ENCODE measurements at regions not wholly inside any gene's neighbourhood (a gene's known extent, or its start where the extent isn't known, plus 50 kb on each side); places are given as distances from the start of the nearest gene placed in this dataset.

DNA sequence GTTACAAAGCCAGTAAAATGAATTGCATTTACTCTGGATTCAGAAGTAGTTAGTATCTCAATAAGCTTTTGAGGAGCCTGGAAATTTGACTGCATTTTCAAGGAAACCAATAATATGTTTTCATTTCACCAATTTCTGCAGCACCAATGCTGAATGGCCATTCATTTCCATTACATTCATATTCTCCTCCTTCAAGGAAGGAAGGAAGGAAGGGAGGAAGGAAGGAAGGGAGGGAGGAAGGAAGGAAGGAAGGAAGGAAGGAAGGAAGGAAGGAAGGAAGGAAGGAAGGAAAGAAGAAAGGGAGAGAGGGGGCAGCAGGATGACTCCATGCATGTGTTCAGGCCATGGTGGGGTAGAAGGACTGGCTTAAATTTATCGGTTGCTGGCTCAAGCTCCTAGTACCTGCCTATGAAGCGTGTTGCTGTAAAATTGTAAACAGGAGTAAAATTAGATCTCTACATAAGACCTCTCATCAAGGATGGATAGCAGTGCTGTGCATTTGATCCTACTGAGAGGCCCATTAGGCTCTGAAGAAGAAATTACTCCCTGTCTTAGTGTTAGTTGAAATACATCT, 498.8 kb upstream of the TNC start:
- no peak for DNase-seq (ENCODE audit: low read depth)
- no peak overlapping the region for H3K4me3 ChIP-seq (ENCODE audit: low read depth, low read length)

- no peak overlapping the region for H3K4me3 ChIP-seq (ENCODE audit: low read depth, low read length)
- no peak for DNase-seq (ENCODE audit: low read depth)
Measured at GRCh38 chr9:115625251-115625650, 507.3 kb upstream of the TNC start.

GRCh38 chr9:115625954-115626353, 508.0 kb upstream of the TNC start:
- no peak for DNase-seq (ENCODE audit: low read depth)
- H3K4me3 ChIP-seq (ENCODE audit: low read depth, low read length): no peak overlapping the region

GRCh38 chr9:115627511-115627910, 509.6 kb upstream of the TNC start:
- DNase-seq (ENCODE audit: low read depth): no peak

GRCh38 chr9:115628426-115628825, 510.5 kb upstream of the TNC start:
- no peak for DNase-seq (ENCODE audit: low read depth)
- no peak overlapping the region for H3K4me3 ChIP-seq (ENCODE audit: low read depth, low read length)

More at GRCh38 chr9:115627511-115627910, 509.6 kb upstream of the TNC start:
- no peak overlapping the region for H3K4me3 ChIP-seq (ENCODE audit: low read depth, low read length)

- H3K4me3 ChIP-seq (ENCODE audit: low read depth, low read length): no peak overlapping the region
Measured at GRCh38 chr9:115629879-115630840, 512.2 kb upstream of the TNC start.

DNA sequence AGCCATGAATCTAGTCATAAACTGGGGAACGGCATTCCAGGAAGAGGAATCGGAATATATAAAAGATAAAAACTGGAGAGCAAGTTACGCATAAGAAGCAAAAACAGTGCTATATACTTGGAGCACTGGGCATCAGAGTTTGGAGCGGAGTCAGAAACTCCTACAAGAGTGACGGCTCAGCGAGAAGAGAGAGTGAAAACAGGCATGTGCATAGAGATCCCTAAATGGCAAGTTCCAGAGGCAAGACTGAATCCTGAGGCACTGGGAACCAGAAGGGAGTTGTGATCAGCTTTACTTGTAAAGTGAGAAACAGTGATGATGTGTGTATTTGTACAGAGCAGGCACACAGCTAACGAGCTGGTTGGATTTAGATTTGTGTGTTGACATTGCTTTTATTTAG, 514.4 kb upstream of the TNC start:
- DNase-seq (ENCODE audit: low read depth): no peak
- no peak overlapping the region for H3K4me3 ChIP-seq (ENCODE audit: low read depth, low read length)

More at GRCh38 chr9:115629879-115630840, 512.2 kb upstream of the TNC start:
- no peak for DNase-seq (ENCODE audit: low read depth)

- DNase-seq (ENCODE audit: low read depth): no peak
- no peak overlapping the region for H3K4me3 ChIP-seq (ENCODE audit: low read depth, low read length)
Measured at GRCh38 chr9:115633104-115633503, 515.1 kb upstream of the TNC start.

GRCh38 chr9:115635680-115636383, 517.8 kb upstream of the PAPPA start:
- no peak for DNase-seq (ENCODE audit: low read depth)
- no peak overlapping the region for H3K4me3 ChIP-seq (ENCODE audit: low read depth, low read length)

- H3K4me3 ChIP-seq (ENCODE audit: low read depth, low read length): no peak overlapping the region
- DNase-seq (ENCODE audit: low read depth): no peak
Measured at GRCh38 chr9:115636596-115636995, 517.0 kb upstream of the PAPPA start.

- DNase-seq (ENCODE audit: low read depth): no peak
- H3K4me3 ChIP-seq (ENCODE audit: low read depth, low read length): no peak overlapping the region
Measured at GRCh38 chr9:115637661-115638060, 515.9 kb upstream of the PAPPA start.

DNA sequence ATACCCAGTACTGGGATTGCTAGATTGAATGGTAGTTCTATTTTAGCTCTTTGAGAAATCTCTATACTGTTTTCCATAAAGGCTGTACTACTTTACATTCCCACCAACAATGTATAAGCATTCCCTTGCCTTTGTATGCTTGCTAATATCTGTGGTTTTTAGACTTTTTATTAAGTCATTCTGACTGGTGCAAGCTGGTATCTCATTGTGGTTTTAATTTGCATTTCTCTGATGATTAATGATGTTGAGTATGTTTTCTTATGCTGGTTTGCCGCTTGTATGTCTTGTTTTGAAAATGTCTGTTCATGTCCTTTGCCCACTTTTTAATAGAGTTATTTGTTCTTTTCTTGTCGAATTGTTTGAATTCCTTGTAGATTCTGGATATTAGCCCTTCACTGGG, 512.7 kb upstream of the PAPPA start:
- H3K4me3 ChIP-seq (ENCODE audit: low read depth, low read length): no peak overlapping the region
- no peak for DNase-seq (ENCODE audit: low read depth)

DNA sequence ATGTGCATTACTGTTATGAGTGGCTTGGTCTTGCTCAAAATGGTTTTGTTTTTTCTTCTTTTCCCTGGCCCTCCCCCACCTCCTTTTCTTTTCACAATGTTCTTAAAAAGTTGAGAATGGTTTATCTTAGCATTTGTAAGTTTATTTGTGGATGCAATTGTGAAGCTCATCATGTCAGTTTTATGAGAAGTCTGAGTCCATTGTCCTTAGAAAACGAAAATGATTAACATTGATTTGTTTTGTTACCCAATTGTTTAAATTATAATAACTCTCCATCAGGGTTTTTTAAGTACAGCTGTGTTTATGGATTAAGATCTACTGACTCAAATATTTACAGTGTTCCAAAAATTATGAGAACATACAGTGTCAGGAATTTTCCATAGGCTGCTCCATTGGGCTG, 511.3 kb upstream of the PAPPA start:
- no peak overlapping the region for H3K4me3 ChIP-seq (ENCODE audit: low read depth, low read length)
- DNase-seq (ENCODE audit: low read depth): no peak

DNA sequence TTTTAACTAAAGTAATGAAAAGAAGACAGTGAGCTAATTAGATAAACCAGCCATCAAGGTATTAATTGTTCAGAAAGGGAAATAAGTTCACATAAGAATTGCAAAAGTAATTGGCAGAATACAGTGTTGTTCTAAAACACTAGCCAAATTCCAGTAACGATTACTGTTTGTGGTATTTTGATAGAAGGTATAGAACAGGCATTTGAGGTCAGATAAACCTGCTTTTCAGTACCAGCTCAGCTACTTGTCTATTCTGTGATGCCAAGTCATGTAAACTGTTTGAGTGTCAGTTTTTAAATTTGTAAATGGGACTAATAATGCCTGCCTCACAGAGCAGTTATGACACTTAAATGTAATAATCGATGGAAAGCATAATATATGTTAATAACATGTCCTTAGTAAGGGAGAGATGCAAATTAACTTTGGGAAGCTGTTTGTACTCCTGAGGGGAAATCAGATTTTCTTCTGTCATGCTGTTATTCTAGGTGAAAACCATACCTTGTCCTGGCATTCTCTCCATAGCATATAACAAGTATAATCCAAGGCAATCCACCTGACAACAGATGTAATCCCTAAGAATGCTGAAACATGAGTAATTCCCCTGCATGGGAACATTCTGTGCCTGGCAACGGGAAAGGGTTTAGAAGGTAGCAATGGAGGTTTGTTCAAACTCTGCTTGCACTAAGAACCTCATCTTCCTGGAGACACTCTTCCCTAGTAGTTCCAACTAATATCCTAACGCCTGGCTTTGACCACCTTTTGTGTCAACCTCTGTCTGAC, 509.5 kb upstream of the PAPPA start:
- no peak for DNase-seq (ENCODE audit: low read depth)
- no peak overlapping the region for H3K4me3 ChIP-seq (ENCODE audit: low read depth, low read length)

- H3K4me3 ChIP-seq (ENCODE audit: low read depth, low read length): no peak overlapping the region
- DNase-seq (ENCODE audit: low read depth): peak; percentile 100
Measured at GRCh38 chr9:115649991-115650472, 503.6 kb upstream of the PAPPA start.

DNA sequence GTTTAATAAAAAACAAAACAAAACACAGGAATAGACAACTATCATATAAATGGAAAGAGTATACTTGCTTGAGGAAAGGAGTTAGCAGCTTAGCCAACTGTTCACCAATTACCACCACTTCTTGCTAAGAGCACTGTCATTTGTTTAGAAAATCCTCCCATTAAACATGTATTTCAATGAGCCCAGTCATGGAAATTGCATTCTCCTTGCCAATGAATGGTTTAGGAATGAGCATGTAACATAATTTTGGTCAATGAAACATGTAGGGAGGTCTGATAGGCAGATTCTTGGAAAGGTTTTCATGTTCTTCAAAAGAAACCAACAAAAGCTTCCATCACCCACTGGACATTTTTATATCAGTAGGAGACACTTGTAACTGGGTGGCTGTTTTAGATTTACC, 502.8 kb upstream of the PAPPA start:
- peak; percentile 82 for DNase-seq (ENCODE audit: low read depth)
- H3K4me3 ChIP-seq (ENCODE audit: low read depth, low read length): no peak overlapping the region

DNA sequence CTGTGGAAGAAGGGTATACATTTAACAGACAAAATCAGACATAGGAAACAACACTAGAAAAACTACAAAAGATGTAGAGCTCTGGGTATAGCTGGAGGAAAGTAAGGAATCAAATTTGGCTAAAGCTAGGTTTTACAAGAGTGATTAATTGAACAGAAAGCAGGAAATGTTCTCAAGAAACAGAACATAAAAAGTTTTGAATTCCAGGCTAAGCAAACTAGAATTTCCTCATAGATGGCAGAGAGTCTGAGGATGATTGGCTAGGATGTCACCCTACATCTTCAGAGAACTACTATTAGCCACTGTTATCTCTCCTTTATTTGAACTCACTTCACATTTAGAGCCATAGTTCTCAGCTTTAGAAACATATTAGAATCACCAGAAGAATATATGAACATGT, 502.1 kb upstream of the PAPPA start:
- no peak overlapping the region for H3K4me3 ChIP-seq (ENCODE audit: low read depth, low read length)
- DNase-seq (ENCODE audit: low read depth): no peak

- peak; percentile 78 for DNase-seq (ENCODE audit: low read depth)
- H3K4me3 ChIP-seq (ENCODE audit: low read depth, low read length): no peak overlapping the region
Measured at GRCh38 chr9:115653171-115653606, 500.4 kb upstream of the PAPPA start.

DNA sequence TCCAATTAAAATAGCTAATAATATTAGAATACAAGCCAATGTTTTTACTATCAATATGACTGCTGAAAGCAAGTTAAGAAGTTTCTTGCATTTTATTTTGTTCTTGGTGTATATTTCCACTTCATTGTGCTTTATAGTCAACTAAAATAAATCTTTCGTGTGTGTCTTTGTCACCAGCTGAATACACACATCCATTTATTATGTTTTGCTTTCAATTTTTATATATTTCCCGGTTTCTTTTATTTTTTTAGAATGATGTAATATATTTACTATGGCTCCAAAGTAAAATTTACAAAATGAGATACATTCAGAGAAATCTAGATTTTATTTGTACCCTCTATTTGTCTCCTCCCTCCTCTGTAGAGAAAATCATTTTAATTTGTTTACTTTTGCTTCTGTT, 495.9 kb upstream of the PAPPA start:
- no peak overlapping the region for H3K4me3 ChIP-seq (ENCODE audit: low read depth, low read length)
- DNase-seq (ENCODE audit: low read depth): no peak

Data from skeletal muscle cell (primary cell).